Tibial artery (tissue), 4 donors: ENCODE measurements at regions not wholly inside any gene's neighbourhood (a gene's known extent, or its start where the extent isn't known, plus 50 kb on each side); places are given as distances from the start of the nearest gene placed in this dataset.

Experiments used
- DNase-seq, 2 donors: peaks; one replicate each; pipeline ENCODE4 v3.0.0-alpha.2; 2019
- H3K27ac ChIP-seq, 2 donors: fragments of 200-600 bp; sonication (generic) in 1 of 2; 1 replicate in 1 of 2; 2 replicates in 1 of 2; pipeline ENCODE4 v1.5.1; 2018 to 2019; ENCODE audit warnings: mild to moderate bottlenecking in 1 of 2
- H3K27me3 ChIP-seq, 2 donors: fragments of 200-600 bp; sonication (generic) in 1 of 2; one replicate each; pipeline versions ENCODE4 v1.5.1 to v1.6.0; 2016 to 2019
- H3K36me3 ChIP-seq, 3 donors: fragments of 200-600 bp; sonication (generic) in 2 of 3; one replicate each; pipeline ENCODE4 v1.5.1; 2016 to 2019; ENCODE audit warnings: mild to moderate bottlenecking in 2 of 3
- H3K4me1 ChIP-seq, 4 donors: fragments of 200-600 bp; sonication (generic) in 2 of 4; 1 replicate in 3 of 4; 2 replicates in 1 of 4; pipeline ENCODE4 v1.5.1; 2016 to 2019
- H3K4me3 ChIP-seq, 2 donors: fragments of 200-600 bp; sonication (generic) in 1 of 2; 1 replicate in 1 of 2; 2 replicates in 1 of 2; pipeline ENCODE4 v1.5.1; 2018 to 2019; ENCODE audit warnings: mild to moderate bottlenecking in 2 of 2
- H3K9me3 ChIP-seq, 3 donors: fragments of 200-600 bp; sonication (generic) in 1 of 3; one replicate each; pipeline ENCODE4 v1.5.1; 2016 to 2019
- CTCF ChIP-seq, 2 experiments: fragments of 200-600 bp in 1 of 2; fragments of 450-650 bp in 1 of 2; IDR thresholded peaks; one replicate each; pipeline ENCODE4 v1.5.1; 2017 to 2019; ENCODE audit warnings: antibody characterized with exemption in 2 of 2, mild to moderate bottlenecking in 1 of 2, moderate library complexity in 1 of 2
- intact Hi-C: fragments of 100-400 bp; cut with DNase I; formaldehyde crosslinking; loops from one replicate; pipeline ENCODE4 v1.15.0; 2023; ENCODE audit warnings: low total_unique reads

- Histone ChIP-seq H3K27me3 (peaks cover 0 to 23% of the 10 kb centered on the region in 2 donors), H3K9me3 (no peaks in the 10 kb centered on the region), H3K36me3 (no peaks in the 10 kb centered on the region), H3K4me3 (no peak overlapping the region), H3K4me1 (no peaks in the 10 kb centered on the region), H3K27ac (no peak overlapping the region)
- TF ChIP-seq CTCF (IDR thresholded peaks at IDR 0.05) = no peak
- DNase-seq = no peak
- intact Hi-C loops = no loop called here
Observed at GRCh38 chr12:4201333-4202100, 72.0 kb upstream of the CCND2 start.

- no peaks in the 10 kb centered on the region for H3K36me3 ChIP-seq
- H3K4me1 ChIP-seq = no peaks in the 10 kb centered on the region
- no peak for DNase-seq
- H3K27me3 ChIP-seq = peaks cover 0 to 25% of the 10 kb centered on the region in 2 donors
- TF ChIP-seq CTCF (IDR thresholded peaks at IDR 0.05) = no peak
- intact Hi-C loops = no loop called here
- H3K27ac ChIP-seq = no peak overlapping the region
- no peak overlapping the region for H3K4me3 ChIP-seq
- H3K9me3 ChIP-seq = no peaks in the 10 kb centered on the region
Observed at GRCh38 chr12:4197922-4198763, 75.4 kb upstream of the CCND2 start.

GRCh38 chr12:4196805-4197420 is 76.6 kb upstream of the CCND2 start:
- no peak for TF ChIP-seq CTCF (IDR thresholded peaks at IDR 0.05)
- intact Hi-C loops = no loop called here
- Histone ChIP-seq H3K27me3 (peaks cover 0 to 25% of the 10 kb centered on the region in 2 donors), H3K27ac (no peak overlapping the region), H3K4me3 (no peak overlapping the region), H3K36me3 (no peaks in the 10 kb centered on the region), H3K9me3 (no peaks in the 10 kb centered on the region), H3K4me1 (no peaks in the 10 kb centered on the region)
- DNase-seq = no peak

GRCh38 chr12:4194668-4195067 is 78.9 kb upstream of the CCND2 start:
- no peaks in the 10 kb centered on the region for H3K4me1 ChIP-seq
- H3K27ac ChIP-seq = no peak overlapping the region
- H3K9me3 ChIP-seq = no peaks in the 10 kb centered on the region
- H3K27me3 ChIP-seq = peaks cover 0 to 20% of the 10 kb centered on the region in 2 donors
- intact Hi-C loops = no loop called here
- H3K36me3 ChIP-seq = no peaks in the 10 kb centered on the region
- TF ChIP-seq CTCF (IDR thresholded peaks at IDR 0.05) = no peak
- H3K4me3 ChIP-seq = no peak overlapping the region
- DNase-seq = no peak

- Histone ChIP-seq H3K4me3 (no peak overlapping the region), H3K27me3 (peaks cover 0 to 20% of the 10 kb centered on the region in 2 donors), H3K4me1 (no peaks in the 10 kb centered on the region), H3K27ac (no peak overlapping the region), H3K9me3 (no peaks in the 10 kb centered on the region), H3K36me3 (no peaks in the 10 kb centered on the region)
- no peak for TF ChIP-seq CTCF (IDR thresholded peaks at IDR 0.05)
- intact Hi-C loops = no loop called here
- no peak for DNase-seq
Observed at GRCh38 chr12:4193821-4194220, 79.7 kb upstream of the CCND2 start.
